Left renal pelvis (tissue), 4 donors: ENCODE measurements at regions not wholly inside any gene's neighbourhood (a gene's known extent, or its start where the extent isn't known, plus 50 kb on each side); places are given as distances from the start of the nearest gene placed in this dataset.

Experiments
- DNase-seq, 4 donors: peaks; one replicate each; pipeline ENCODE4 v3.0.0-alpha.2; 2013; ENCODE audit warnings: low read depth in 4 of 4, low spot score in 3 of 4

GRCh38 chr7:10913457-10913856 lies 60.2 kb upstream of the PHF14 start:
- DNase-seq: no peak

- no peak for DNase-seq
These were observed 55.5 kb upstream of the PHF14 start for GRCh38 chr7:10918093-10918590.

- DNase-seq: no peak
These were observed 53.7 kb upstream of the PHF14 start for GRCh38 chr7:10919923-10920322.
